ENCODE measurements at regions not wholly inside any gene's neighbourhood (a gene's known extent, or its start where the extent isn't known, plus 50 kb on each side); places are given as distances from the start of the nearest gene placed in this dataset.

DNA sequence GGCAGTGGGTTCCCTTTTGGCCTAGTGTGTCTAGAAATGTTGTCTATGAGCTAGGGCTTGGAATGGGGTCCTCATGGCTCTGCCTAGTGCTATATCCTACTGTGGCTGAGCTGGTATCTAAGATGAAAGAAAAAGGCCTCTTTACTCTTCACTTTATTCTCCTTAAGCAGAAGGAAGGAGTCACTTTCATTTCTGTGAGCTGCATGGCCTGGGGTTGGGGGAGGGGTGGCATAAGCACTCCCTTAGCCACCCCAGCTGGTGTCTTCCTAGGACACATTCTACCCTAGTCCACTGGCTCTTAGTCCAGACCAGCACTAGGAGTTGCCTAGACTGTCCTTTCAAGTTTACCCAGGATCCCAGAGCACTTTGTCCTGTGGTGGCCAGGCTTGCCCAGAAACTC lies 1148.9 kb upstream of the CNTN5 start:
- TF ChIP-seq CTCF (IDR thresholded peaks at IDR 0.05; ENCODE audit: low read length) (no peak), EZH2 (IDR thresholded peaks at IDR 0.05; ENCODE audit: borderline replicate concordance, low read length) (no peak)
